B cell (primary cell): ENCODE measurements at regions not wholly inside any gene's neighbourhood (a gene's known extent, or its start where the extent isn't known, plus 50 kb on each side); places are given as distances from the start of the nearest gene placed in this dataset.

Experiments
- EZH2 ChIP-seq: IDR thresholded peaks from 2 replicates; pipeline ENCODE4 v1.6.1; 2012; ENCODE audit warnings: borderline replicate concordance, low read depth, mild to moderate bottlenecking, moderate library complexity, low read length; ENCODE audit not compliant: insufficient read depth, poor library complexity, severe bottlenecking
- TF ChIP-seq, protein P1 (sequence below): fragments of 200-600 bp; IDR thresholded peaks from one replicate; pipeline ENCODE4 v1.8.0; 2022; ENCODE audit warnings: antibody characterized with exemption, mild to moderate bottlenecking

- TF ChIP-seq, protein P1, sequence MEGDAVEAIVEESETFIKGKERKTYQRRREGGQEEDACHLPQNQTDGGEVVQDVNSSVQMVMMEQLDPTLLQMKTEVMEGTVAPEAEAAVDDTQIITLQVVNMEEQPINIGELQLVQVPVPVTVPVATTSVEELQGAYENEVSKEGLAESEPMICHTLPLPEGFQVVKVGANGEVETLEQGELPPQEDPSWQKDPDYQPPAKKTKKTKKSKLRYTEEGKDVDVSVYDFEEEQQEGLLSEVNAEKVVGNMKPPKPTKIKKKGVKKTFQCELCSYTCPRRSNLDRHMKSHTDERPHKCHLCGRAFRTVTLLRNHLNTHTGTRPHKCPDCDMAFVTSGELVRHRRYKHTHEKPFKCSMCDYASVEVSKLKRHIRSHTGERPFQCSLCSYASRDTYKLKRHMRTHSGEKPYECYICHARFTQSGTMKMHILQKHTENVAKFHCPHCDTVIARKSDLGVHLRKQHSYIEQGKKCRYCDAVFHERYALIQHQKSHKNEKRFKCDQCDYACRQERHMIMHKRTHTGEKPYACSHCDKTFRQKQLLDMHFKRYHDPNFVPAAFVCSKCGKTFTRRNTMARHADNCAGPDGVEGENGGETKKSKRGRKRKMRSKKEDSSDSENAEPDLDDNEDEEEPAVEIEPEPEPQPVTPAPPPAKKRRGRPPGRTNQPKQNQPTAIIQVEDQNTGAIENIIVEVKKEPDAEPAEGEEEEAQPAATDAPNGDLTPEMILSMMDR: no peak
- TF ChIP-seq EZH2: no peak
These were observed 536.9 kb downstream of the ADGRL2 start for GRCh38 chr1:82337635-82338034.
